Stomach smooth muscle (tissue), 2 donors: ENCODE measurements at regions not wholly inside any gene's neighbourhood (a gene's known extent, or its start where the extent isn't known, plus 50 kb on each side); places are given as distances from the start of the nearest gene placed in this dataset.
"Not testable (repeated sequence)": the region's sequence is repeated elsewhere in the genome, so short reads cannot be mapped to it uniquely, and the experiment has no call there.

Experiments used
- H3K27ac ChIP-seq: one replicate; pipeline ENCODE4 v1.7.0; 2013; ENCODE audit warnings: mild to moderate bottlenecking, low read length, inconsistent platforms
- H3K27me3 ChIP-seq, 2 donors: one replicate each; pipeline ENCODE4 v1.7.0; 2013; ENCODE audit warnings: low read length in 2 of 2; ENCODE audit not compliant: insufficient read depth in 2 of 2, control insufficient read depth in 1 of 2
- H3K36me3 ChIP-seq, 2 donors: one replicate each; pipeline ENCODE4 v1.7.0; 2013; ENCODE audit warnings: low read length in 2 of 2; ENCODE audit not compliant: control insufficient read depth in 2 of 2, insufficient read depth in 2 of 2
- H3K4me1 ChIP-seq: one replicate; pipeline ENCODE4 v1.7.0; 2013; ENCODE audit warnings: low read length; ENCODE audit not compliant: control insufficient read depth, insufficient read depth
- H3K4me3 ChIP-seq, 2 donors: one replicate each; pipeline ENCODE4 v1.7.0; 2013; ENCODE audit warnings: low read length in 2 of 2
- H3K9ac ChIP-seq, 2 donors: one replicate each; pipeline ENCODE4 v1.7.0; 2013; ENCODE audit warnings: low read length in 2 of 2, mild to moderate bottlenecking in 1 of 2
- H3K9me3 ChIP-seq, 2 donors: one replicate each; pipeline ENCODE4 v1.7.0; 2013; ENCODE audit warnings: low read length in 2 of 2; ENCODE audit not compliant: control insufficient read depth in 2 of 2
- donor health status: healthy.
- donor health status: Pancreatic carcinoma.

DNA sequence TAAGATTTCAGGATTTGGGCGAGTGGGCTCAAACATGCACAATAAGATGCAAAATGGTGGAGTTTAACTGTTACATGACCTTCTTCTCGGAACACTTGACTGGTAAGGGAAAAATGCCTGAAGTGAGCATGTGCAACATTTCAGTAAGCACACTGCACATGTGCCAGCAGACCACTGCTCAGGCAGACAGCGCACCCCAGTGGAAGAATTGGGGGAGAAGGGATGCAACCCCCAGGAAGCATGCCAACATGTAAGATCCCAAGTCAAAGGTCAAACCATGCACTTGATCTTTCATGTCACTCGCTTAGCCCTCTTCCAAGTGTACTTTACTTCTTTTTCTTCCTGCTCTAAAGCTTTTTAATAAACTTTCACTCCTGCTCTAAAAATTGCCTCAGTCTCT, 256.3 kb downstream of the CENPC start:
- no peaks in the 10 kb centered on the region for H3K4me1 ChIP-seq
- H3K36me3 ChIP-seq: no peaks in the 10 kb centered on the region
- no peak overlapping the region for H3K27ac ChIP-seq
- H3K9me3 ChIP-seq: no peaks in the 10 kb centered on the region
- no peaks in the 10 kb centered on the region for H3K27me3 ChIP-seq
- H3K4me3 ChIP-seq: no peak overlapping the region
- H3K9ac ChIP-seq: no peak overlapping the region

DNA sequence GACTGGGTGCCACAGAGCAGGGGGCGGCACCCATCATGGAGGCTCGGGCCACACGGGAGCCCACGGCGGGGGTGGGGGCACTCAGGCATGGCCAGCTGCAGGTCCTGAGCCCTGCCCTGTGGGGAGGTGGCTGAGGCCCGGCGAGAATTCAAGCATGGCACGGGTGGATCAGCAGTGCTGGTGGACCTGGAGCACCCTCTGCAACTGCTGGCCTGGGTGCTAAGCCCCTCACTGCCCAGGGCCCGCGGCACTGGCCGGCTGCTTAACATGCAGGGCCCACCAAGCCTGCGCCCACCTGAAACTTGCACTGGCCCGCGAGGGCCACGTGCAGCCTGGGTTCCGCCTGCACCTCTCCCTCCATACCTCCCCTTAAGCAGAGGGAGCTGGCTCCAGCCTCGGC, 258.6 kb downstream of the CENPC start:
- Histone ChIP-seq H3K27me3 (no peaks in the 10 kb centered on the region), H3K4me3 (no peak overlapping the region), H3K4me1 (no peaks in the 10 kb centered on the region), H3K27ac (no peak overlapping the region), H3K9me3 (no peaks in the 10 kb centered on the region), H3K9ac (no peak overlapping the region), H3K36me3 (no peaks in the 10 kb centered on the region)

DNA sequence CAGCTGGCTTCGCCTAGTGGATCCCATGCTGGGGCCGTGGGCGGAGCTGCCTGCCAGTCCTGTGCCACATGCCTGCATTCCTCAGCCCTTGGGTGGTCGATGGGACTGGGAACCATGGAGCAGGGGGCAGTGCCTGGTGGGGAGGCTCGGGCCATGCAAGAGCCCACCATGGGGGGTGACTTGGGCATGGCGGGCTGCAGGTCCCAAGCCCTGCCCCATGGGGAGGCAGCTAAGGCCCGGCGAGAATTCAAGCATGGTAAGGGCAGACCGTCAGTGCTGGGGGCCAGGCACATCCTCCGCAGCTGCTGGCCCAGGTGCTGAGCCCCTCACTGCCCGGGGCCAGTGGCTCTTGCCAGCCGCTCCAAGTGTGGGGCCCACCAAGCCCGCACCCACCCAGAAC, 262.6 kb downstream of the CENPC start:
- H3K4me1 ChIP-seq: no peaks in the 10 kb centered on the region
- H3K27me3 ChIP-seq: no peaks in the 10 kb centered on the region
- H3K9ac ChIP-seq: no peak overlapping the region
- no peak overlapping the region for H3K4me3 ChIP-seq
- no peaks in the 10 kb centered on the region for H3K9me3 ChIP-seq
- no peak overlapping the region for H3K27ac ChIP-seq
- no peaks in the 10 kb centered on the region for H3K36me3 ChIP-seq

DNA sequence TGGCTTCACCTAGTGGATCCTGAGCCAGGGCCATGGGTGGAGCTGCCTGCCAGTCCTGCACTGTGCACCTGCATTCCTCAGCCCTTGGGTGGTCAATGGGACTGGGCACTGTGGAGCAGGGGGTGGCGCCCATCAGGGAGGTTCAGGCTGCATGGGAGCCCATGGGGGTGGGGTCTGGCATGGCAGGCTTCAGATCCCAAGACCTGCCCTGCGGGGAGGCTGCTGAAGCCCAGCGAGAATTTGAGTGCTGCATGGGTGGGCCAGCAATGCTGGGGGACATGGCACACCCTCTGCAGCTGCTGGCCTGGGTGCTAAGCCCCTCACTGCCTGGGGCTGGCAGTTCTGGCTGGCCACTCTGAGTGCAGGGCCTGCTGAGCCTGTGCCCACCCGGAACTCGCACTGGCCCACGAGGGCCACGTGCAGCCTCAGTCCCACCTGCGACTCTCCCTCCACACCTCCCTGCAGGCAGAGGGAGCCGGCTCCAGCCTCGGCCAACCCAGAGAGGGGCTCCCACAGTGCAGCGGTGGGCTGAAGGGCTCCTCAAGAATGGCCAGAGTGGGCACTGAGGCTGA, 270.0 kb downstream of the CENPC start:
- Histone ChIP-seq H3K27me3 (no peaks in the 10 kb centered on the region), H3K27ac (no peak overlapping the region), H3K9me3 (no peaks in the 10 kb centered on the region), H3K36me3 (no peaks in the 10 kb centered on the region), H3K4me1 (no peaks in the 10 kb centered on the region), H3K4me3 (no peak overlapping the region), H3K9ac (no peak overlapping the region)

DNA sequence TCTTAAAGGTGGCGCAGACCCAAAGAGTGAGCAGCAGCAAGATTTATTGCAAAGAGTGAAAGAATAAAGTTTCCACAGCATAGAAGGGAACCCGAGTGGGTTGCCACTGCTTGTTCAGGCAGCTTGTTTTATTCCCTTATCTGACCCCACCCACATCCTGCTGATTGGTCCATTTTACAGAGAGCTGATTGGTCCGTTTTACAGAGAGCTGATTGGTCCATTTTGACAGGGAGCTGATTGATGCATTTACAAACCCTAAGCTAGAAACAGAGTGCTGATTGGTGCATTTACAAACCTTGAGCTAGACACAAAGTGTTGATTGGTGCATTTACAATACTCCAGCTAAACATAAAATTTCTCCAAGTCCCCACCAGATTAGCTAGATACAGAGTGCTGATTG, 270.6 kb downstream of the CENPC start:
- H3K9me3 ChIP-seq, H3K4me3 ChIP-seq, H3K27me3 ChIP-seq, H3K36me3 ChIP-seq, H3K9ac ChIP-seq, H3K4me1 ChIP-seq, H3K27ac ChIP-seq: not testable (repeated sequence)

DNA sequence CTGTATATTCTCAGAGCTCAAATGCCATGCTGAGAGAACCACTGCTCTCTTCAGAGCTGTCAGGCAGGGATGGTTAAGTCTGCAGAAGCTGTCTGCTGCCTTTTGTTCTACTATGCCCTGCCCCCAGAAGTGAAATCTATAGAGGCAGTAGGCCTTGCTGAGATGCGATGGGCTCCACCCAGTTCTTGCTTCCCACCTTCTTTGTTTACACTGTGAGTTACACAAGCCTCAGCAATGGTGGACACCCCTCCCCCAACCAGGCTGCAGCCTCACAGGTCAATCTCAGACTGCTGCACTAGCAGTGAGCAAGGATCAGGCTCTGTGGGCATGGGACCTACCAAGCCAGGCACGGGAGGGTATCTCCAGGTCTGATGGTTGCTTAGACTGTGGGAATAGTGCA, 271.6 kb downstream of the CENPC start:
- Histone ChIP-seq H3K27me3 (no peaks in the 10 kb centered on the region), H3K27ac (no peak overlapping the region), H3K36me3 (no peaks in the 10 kb centered on the region)

DNA sequence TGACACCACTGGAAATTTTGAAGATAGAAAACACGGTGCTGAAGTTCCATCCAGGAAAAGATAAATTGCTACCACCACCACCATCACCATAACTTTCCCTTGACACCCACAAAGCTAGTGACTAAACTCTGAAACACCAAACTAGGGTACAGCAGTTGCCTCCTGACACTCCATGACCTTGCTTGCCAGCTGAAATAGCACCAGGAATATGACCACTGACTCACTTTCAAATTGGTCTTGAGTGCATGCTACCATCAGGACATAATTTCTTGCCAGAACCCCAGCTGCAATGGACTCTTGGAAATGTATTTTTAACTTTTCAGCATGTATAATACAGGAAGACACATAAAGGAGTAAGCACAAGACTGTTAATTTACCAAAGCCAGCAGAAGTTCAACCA, 283.3 kb downstream of the CENPC start:
- Histone ChIP-seq H3K4me3 (no peak overlapping the region), H3K4me1 (no peaks in the 10 kb centered on the region), H3K27ac (no peak overlapping the region), H3K9ac (no peak overlapping the region), H3K27me3 (no peaks in the 10 kb centered on the region), H3K9me3 (peaks cover 0 to 1% of the 10 kb centered on the region in 2 donors), H3K36me3 (no peaks in the 10 kb centered on the region)

More for the DNA sequence above, 271.6 kb downstream of the CENPC start:
- no peaks in the 10 kb centered on the region for H3K9me3 ChIP-seq
- no peaks in the 10 kb centered on the region for H3K4me1 ChIP-seq
- H3K4me3 ChIP-seq: no peak overlapping the region
- H3K9ac ChIP-seq: no peak overlapping the region

DNA sequence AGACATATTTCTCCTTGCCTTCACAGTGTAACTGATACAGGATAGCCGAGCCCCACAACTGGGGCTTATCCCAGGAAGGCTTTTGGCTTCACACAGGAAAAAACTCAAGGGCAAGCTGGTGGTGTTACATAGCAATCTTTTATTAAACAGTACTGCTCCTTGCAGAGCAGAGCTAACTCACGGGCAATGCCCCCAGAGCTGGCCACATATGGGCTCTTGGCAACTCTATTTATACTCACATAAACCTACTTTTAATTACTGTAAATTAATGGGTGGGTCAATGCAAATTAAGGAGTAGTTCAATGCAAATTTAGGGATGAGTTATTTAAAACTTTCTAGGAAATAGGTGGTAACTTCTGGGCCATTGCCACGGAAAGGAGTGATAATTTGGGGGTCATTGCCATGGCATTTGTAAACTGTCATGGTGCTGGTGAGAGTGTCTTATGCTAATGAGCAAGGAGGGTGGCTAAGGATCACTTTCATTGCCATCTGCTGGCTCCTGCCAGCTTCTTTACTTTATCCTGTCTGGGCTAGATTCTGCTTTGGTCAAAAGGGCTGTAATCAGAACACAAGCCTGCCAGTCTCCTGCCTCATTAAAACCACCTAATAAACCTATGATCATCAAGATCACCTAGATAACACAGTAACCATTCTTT, 288.8 kb downstream of the CENPC start:
- no peaks in the 10 kb centered on the region for H3K36me3 ChIP-seq
- no peaks in the 10 kb centered on the region for H3K9me3 ChIP-seq
- H3K27me3 ChIP-seq: no peaks in the 10 kb centered on the region
- H3K27ac ChIP-seq: no peak overlapping the region
- no peak overlapping the region for H3K4me3 ChIP-seq
- H3K9ac ChIP-seq: no peak overlapping the region
- no peaks in the 10 kb centered on the region for H3K4me1 ChIP-seq

DNA sequence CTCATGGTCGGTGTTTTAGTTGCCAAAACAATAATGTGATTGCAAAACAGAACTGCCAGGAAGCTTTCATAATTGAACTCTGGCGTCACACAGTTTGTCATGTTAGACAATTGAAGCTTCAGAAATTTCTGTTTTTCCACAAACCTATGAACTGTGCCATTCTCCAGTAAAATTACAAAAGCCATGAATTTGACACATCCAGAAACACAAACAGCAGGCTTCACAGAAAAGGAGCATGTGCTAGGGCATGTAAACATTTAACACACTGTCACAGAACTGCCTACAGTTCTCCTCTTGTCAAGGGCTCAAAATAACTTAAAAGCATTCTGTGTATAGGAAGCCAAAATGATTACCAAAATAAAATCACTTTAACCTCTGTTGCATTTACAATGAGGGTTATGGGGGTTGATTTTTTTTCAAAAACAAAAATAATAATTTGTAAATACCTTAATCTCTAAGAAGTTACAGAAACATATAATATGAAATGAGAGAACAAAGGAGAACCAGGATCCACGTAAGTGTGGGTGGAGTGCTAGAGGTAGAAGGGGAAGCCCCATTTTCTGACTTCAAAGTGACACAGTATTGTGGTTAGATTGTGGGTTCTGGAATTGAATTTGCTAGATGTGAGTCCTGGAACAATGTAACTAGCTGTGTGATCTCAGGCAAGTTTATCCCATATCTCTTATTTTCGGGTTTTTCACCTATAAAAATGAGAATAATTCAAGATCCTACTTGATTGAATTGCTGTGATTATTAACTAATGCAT, 295.0 kb downstream of the CENPC start:
- H3K9ac ChIP-seq: no peak overlapping the region
- H3K4me3 ChIP-seq: no peak overlapping the region
- H3K27me3 ChIP-seq: no peaks in the 10 kb centered on the region
- no peak overlapping the region for H3K27ac ChIP-seq
- no peaks in the 10 kb centered on the region for H3K4me1 ChIP-seq
- no peaks in the 10 kb centered on the region for H3K36me3 ChIP-seq
- H3K9me3 ChIP-seq: no peaks in the 10 kb centered on the region

DNA sequence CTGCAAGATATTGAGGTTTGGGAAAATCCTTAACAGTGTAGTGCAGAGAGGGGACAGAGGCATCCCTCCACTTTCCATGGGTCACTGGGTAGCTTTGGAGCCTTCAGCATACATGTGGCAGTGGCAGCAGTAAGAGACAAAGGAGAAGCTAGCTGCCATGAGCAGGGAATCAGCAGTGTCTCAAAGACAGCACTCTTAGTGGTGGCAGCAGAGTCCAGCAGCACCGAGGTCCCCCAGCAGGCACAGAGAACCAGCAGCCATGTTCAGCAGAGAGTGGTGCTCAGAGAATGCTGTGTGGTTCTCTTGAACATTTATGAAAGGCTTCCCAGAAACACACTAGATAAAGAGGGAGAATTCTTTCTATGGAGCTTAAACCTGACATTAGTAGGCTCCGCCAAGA, 308.5 kb downstream of the CENPC start:
- Histone ChIP-seq H3K36me3 (no peaks in the 10 kb centered on the region), H3K27ac (no peak overlapping the region)

DNA sequence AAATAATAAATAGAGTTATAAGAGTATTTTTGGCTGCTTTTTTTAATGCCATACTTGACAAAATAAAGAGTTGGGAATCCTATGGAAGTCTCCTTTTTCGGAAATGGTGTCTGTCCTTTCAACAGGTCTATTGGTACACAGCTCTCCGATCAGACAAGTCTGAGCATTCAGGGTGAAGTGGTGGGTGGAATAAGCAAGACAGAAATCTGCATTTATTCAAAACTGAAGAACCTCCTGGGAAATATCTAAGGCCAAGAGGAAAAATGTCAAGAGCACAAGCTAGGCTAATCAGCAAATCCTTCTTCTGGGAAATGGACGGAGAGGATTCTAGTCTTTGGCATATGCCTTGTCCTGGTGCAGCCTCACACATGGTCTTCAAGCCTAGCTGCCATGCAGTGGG, 309.0 kb downstream of the CENPC start:
- Histone ChIP-seq H3K27ac (no peak overlapping the region), H3K4me1 (no peaks in the 10 kb centered on the region), H3K4me3 (no peak overlapping the region), H3K27me3 (no peaks in the 10 kb centered on the region), H3K36me3 (no peaks in the 10 kb centered on the region), H3K9me3 (no peaks in the 10 kb centered on the region), H3K9ac (no peak overlapping the region)

More for the DNA sequence above, 308.5 kb downstream of the CENPC start:
- H3K9ac ChIP-seq: no peak overlapping the region
- H3K4me1 ChIP-seq: no peaks in the 10 kb centered on the region
- H3K27me3 ChIP-seq: no peaks in the 10 kb centered on the region
- no peak overlapping the region for H3K4me3 ChIP-seq
- no peaks in the 10 kb centered on the region for H3K9me3 ChIP-seq
